GM12892 (cell line): ENCODE measurements at regions not wholly inside any gene's neighbourhood (a gene's known extent, or its start where the extent isn't known, plus 50 kb on each side); places are given as distances from the start of the nearest gene placed in this dataset.

Experiments
- POLR2A ChIP-seq: IDR thresholded peaks from 2 replicates; pipeline ENCODE4 v1.6.1; 2011; ENCODE audit warnings: low read depth, low read length, control low read depth
- POLR2AphosphoS5 ChIP-seq: IDR thresholded peaks from 2 replicates; pipeline ENCODE4 v1.6.1; 2011; ENCODE audit warnings: low read depth, low read length, control low read depth
- TAF1 ChIP-seq: IDR thresholded peaks from 2 replicates; pipeline ENCODE4 v1.6.1; 2011; ENCODE audit warnings: low read depth, mild to moderate bottlenecking, control low read depth, low read length, borderline replicate concordance

GRCh38 chr2:107597507-107597906 lies 229.2 kb upstream of the RGPD4 start:
- no peak for TF ChIP-seq POLR2AphosphoS5
- no peak for TF ChIP-seq POLR2A
- no peak for TF ChIP-seq TAF1
